ENCODE measurements at regions not wholly inside any gene's neighbourhood (a gene's known extent, or its start where the extent isn't known, plus 50 kb on each side); places are given as distances from the start of the nearest gene placed in this dataset.

GRCh38 chr6:115819506-115819905, 241.2 kb downstream of the FRK start:
- TF ChIP-seq EZH2 (optimal IDR thresholded peaks at IDR 0.05; ENCODE audit: low read depth, low read length) (no peak), EZH2phosphoT487 (IDR thresholded peaks at IDR 0.05; ENCODE audit: low read length) (no peak)
- TF ChIP-seq, protein P1, sequence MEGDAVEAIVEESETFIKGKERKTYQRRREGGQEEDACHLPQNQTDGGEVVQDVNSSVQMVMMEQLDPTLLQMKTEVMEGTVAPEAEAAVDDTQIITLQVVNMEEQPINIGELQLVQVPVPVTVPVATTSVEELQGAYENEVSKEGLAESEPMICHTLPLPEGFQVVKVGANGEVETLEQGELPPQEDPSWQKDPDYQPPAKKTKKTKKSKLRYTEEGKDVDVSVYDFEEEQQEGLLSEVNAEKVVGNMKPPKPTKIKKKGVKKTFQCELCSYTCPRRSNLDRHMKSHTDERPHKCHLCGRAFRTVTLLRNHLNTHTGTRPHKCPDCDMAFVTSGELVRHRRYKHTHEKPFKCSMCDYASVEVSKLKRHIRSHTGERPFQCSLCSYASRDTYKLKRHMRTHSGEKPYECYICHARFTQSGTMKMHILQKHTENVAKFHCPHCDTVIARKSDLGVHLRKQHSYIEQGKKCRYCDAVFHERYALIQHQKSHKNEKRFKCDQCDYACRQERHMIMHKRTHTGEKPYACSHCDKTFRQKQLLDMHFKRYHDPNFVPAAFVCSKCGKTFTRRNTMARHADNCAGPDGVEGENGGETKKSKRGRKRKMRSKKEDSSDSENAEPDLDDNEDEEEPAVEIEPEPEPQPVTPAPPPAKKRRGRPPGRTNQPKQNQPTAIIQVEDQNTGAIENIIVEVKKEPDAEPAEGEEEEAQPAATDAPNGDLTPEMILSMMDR (IDR thresholded peaks at IDR 0.05; ENCODE audit: low read length) = no peak
